HL-60 (cell line): ENCODE measurements at regions not wholly inside any gene's neighbourhood (a gene's known extent, or its start where the extent isn't known, plus 50 kb on each side); places are given as distances from the start of the nearest gene placed in this dataset.
"Not testable (repeated sequence)": the region's sequence is repeated elsewhere in the genome, so short reads cannot be mapped to it uniquely, and the experiment has no call there.

ENCODE experiments used
- GABPA ChIP-seq: IDR thresholded peaks from 2 replicates; pipeline ENCODE4 v1.6.1; 2012; ENCODE audit warnings: low read depth
- POLR2AphosphoS5 ChIP-seq: IDR thresholded peaks from 2 replicates; pipeline ENCODE4 v1.6.1; 2012; ENCODE audit warnings: low read depth
- TF ChIP-seq, protein P1 (sequence below): IDR thresholded peaks from one replicate; pipeline ENCODE4 v1.5.1; 2011; ENCODE audit warnings: low read length, control low read depth, inconsistent platforms; ENCODE audit not compliant: insufficient read depth

DNA sequence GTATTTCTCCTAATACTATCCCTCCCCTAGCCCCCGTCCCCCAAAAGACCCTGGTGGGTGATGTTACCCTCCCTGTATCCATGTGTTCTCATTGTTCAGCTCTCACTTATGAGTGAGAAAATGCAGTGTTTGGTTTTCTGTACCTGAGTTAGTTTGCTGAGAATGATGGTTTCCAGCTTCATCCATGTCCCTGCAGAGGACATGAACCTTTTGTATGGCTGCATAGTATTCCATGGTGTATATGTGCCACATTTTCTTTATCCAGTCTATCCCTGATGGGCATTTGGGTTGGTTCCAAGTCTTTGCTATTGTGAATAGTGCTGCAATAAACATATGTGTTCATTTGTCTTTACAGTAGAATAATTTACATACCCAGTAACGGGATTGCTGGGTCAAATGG lies 235.8 kb upstream of the NOCT start:
- TF ChIP-seq, protein P1, sequence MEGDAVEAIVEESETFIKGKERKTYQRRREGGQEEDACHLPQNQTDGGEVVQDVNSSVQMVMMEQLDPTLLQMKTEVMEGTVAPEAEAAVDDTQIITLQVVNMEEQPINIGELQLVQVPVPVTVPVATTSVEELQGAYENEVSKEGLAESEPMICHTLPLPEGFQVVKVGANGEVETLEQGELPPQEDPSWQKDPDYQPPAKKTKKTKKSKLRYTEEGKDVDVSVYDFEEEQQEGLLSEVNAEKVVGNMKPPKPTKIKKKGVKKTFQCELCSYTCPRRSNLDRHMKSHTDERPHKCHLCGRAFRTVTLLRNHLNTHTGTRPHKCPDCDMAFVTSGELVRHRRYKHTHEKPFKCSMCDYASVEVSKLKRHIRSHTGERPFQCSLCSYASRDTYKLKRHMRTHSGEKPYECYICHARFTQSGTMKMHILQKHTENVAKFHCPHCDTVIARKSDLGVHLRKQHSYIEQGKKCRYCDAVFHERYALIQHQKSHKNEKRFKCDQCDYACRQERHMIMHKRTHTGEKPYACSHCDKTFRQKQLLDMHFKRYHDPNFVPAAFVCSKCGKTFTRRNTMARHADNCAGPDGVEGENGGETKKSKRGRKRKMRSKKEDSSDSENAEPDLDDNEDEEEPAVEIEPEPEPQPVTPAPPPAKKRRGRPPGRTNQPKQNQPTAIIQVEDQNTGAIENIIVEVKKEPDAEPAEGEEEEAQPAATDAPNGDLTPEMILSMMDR = not testable (repeated sequence)
- TF ChIP-seq POLR2AphosphoS5, GABPA: not testable (repeated sequence)
